H9 (cell line): ENCODE measurements at regions not wholly inside any gene's neighbourhood (a gene's known extent, or its start where the extent isn't known, plus 50 kb on each side); places are given as distances from the start of the nearest gene placed in this dataset.

Source experiments
- DNase-seq: peaks from one replicate; pipeline ENCODE4 v3.0.0-alpha.2; 2017
- H2AFZ ChIP-seq: one replicate; pipeline ENCODE4 v1.6.1; 2013; ENCODE audit warnings: mild to moderate bottlenecking, low read length, control low read depth, moderate library complexity
- H2AK5ac ChIP-seq: 2 replicates; pipeline ENCODE4 v1.6.1; 2013; ENCODE audit warnings: low read length, control low read depth, mixed read lengths; ENCODE audit not compliant: insufficient read length
- H2BK120ac ChIP-seq: one replicate; pipeline ENCODE4 v1.6.1; 2013; ENCODE audit warnings: low read depth, mild to moderate bottlenecking, low read length, control low read depth, inconsistent platforms; ENCODE audit not compliant: poor library complexity, severe bottlenecking
- H2BK12ac ChIP-seq: 2 replicates; pipeline ENCODE4 v1.6.1; 2013; ENCODE audit warnings: low read length, control low read depth, mixed read lengths, low read depth; ENCODE audit not compliant: insufficient read length
- H2BK15ac ChIP-seq: 2 replicates; pipeline ENCODE4 v1.6.1; 2013; ENCODE audit warnings: low read depth, low read length, control low read depth
- H2BK20ac ChIP-seq: one replicate; pipeline ENCODE4 v1.6.1; 2013; ENCODE audit warnings: low read depth, mild to moderate bottlenecking, low read length, control low read depth, inconsistent platforms; ENCODE audit not compliant: poor library complexity, severe bottlenecking
- H2BK5ac ChIP-seq: 2 replicates; pipeline ENCODE4 v1.6.1; 2013; ENCODE audit warnings: low read length, control low read depth, mixed read lengths; ENCODE audit not compliant: insufficient read length
- H3K14ac ChIP-seq: 2 replicates; pipeline ENCODE4 v1.6.1; 2013; ENCODE audit warnings: low read length, control low read depth; ENCODE audit not compliant: insufficient read depth
- H3K18ac ChIP-seq: 2 replicates; pipeline ENCODE4 v1.6.1; 2013; ENCODE audit warnings: low read depth, mild to moderate bottlenecking, mixed read lengths, low read length, control low read depth; ENCODE audit not compliant: insufficient read length
- H3K23ac ChIP-seq: 2 replicates; pipeline ENCODE4 v1.6.1; 2013; ENCODE audit warnings: low read length, control low read depth, mixed read lengths, low read depth; ENCODE audit not compliant: insufficient read length
- H3K23me2 ChIP-seq: 2 replicates; pipeline ENCODE4 v1.6.1; 2013; ENCODE audit warnings: low read depth, mild to moderate bottlenecking, mixed read lengths, low read length, control low read depth; ENCODE audit not compliant: insufficient read length, poor library complexity, severe bottlenecking
- H3K27ac ChIP-seq: 2 replicates; pipeline ENCODE4 v1.5.1; 2013; ENCODE audit warnings: low read length, control low read depth, mixed read lengths, low read depth; ENCODE audit not compliant: insufficient read length
- H3K27me3 ChIP-seq: 2 replicates; pipeline ENCODE4 v1.6.1; 2013; ENCODE audit warnings: low read length, control low read depth, inconsistent platforms; ENCODE audit not compliant: insufficient read depth
- H3K4ac ChIP-seq: 2 replicates; pipeline ENCODE4 v1.6.1; 2013; ENCODE audit warnings: low read depth, mild to moderate bottlenecking, control low read depth, inconsistent platforms, low read length, moderate library complexity
- H3K4me1 ChIP-seq: 2 replicates; pipeline ENCODE4 v1.6.1; 2013; ENCODE audit warnings: low read length, control low read depth, inconsistent platforms; ENCODE audit not compliant: insufficient read depth
- H3K4me2 ChIP-seq: 2 replicates; pipeline ENCODE4 v1.6.1; 2013; ENCODE audit warnings: low read length, control low read depth, mixed read lengths; ENCODE audit not compliant: insufficient read length, insufficient read depth
- H3K56ac ChIP-seq: 2 replicates; pipeline ENCODE4 v1.6.1; 2013; ENCODE audit warnings: low read depth, mild to moderate bottlenecking, mixed read lengths, low read length, control low read depth; ENCODE audit not compliant: insufficient read length
- H3K79me1 ChIP-seq: 2 replicates; pipeline ENCODE4 v1.6.1; 2013; ENCODE audit warnings: low read depth, mild to moderate bottlenecking, moderate library complexity, low read length, control low read depth, inconsistent platforms; ENCODE audit not compliant: insufficient read depth, poor library complexity, severe bottlenecking
- H3K79me2 ChIP-seq: 2 replicates; pipeline ENCODE4 v1.6.1; 2013; ENCODE audit warnings: low read length, control low read depth, inconsistent platforms; ENCODE audit not compliant: insufficient read depth
- H3K9ac ChIP-seq: 2 replicates; pipeline ENCODE4 v1.6.1; 2013; ENCODE audit warnings: low read length, control low read depth, mixed read lengths; ENCODE audit not compliant: insufficient read length; ENCODE audit errors: extremely low read depth
- H3K9me3 ChIP-seq: one replicate; pipeline ENCODE4 v1.6.1; 2013; ENCODE audit warnings: low read depth, low read length, inconsistent platforms; ENCODE audit not compliant: control insufficient read depth
- H3T11ph ChIP-seq: one replicate; pipeline ENCODE4 v1.6.1; 2013; ENCODE audit warnings: mild to moderate bottlenecking, low read length, control low read depth, inconsistent platforms
- H4K20me1 ChIP-seq: one replicate; pipeline ENCODE4 v1.6.1; 2013; ENCODE audit not compliant: control insufficient read depth, insufficient read length, insufficient read depth
- H4K5ac ChIP-seq: 2 replicates; pipeline ENCODE4 v1.6.1; 2013; ENCODE audit warnings: low read depth, mild to moderate bottlenecking, mixed read lengths, low read length, control low read depth; ENCODE audit not compliant: insufficient read length
- H4K8ac ChIP-seq: replicated peaks from 2 replicates; pipeline ENCODE4 v1.6.1; 2013; ENCODE audit warnings: low read length, control low read depth, mixed read lengths, low read depth; ENCODE audit not compliant: insufficient read length
- H4K91ac ChIP-seq: 2 replicates; pipeline ENCODE4 v1.6.1; 2013; ENCODE audit warnings: low read depth, mild to moderate bottlenecking, moderate library complexity, mixed read lengths, low read length, control low read depth; ENCODE audit not compliant: insufficient read length
- H3K27ac Mint-ChIP-seq, 3 experiments: 2 replicates in 2 of 3; 3 replicates in 1 of 3; pipeline ENCODE4 v1.8.0; 2020 to 2021; ENCODE audit warnings: mixed read lengths in 3 of 3, mild to moderate bottlenecking in 1 of 3, moderate library complexity in 1 of 3
- H3K27me3 Mint-ChIP-seq: 2 replicates; pipeline ENCODE4 v1.8.0; 2021; ENCODE audit warnings: low read depth, mild to moderate bottlenecking, moderate library complexity, mixed read lengths
- H3K36me3 Mint-ChIP-seq, 3 experiments: 2 replicates in 2 of 3; 3 replicates in 1 of 3; pipeline ENCODE4 v1.8.0; 2020 to 2021; ENCODE audit warnings: low read depth in 3 of 3, mixed read lengths in 3 of 3; ENCODE audit not compliant: insufficient read depth in 1 of 3
- H3K4me1 Mint-ChIP-seq, 2 experiments: 2 replicates each; pipeline ENCODE4 v1.8.0; 2020; ENCODE audit warnings: mixed read lengths in 2 of 2
- H3K4me3 Mint-ChIP-seq, 2 experiments: 2 replicates in 1 of 2; 3 replicates in 1 of 2; pipeline ENCODE4 v1.8.0; 2020 to 2021; ENCODE audit warnings: mild to moderate bottlenecking in 2 of 2, mixed read lengths in 2 of 2, moderate library complexity in 1 of 2
- H3K9me3 Mint-ChIP-seq, 2 experiments: 2 replicates in 1 of 2; 3 replicates in 1 of 2; pipeline ENCODE4 v1.8.0; 2020; ENCODE audit warnings: mild to moderate bottlenecking in 2 of 2, mixed read lengths in 2 of 2, moderate library complexity in 1 of 2
- WGBS: extraction: QIAGEN DNeasy Blood & Tissue Kit; methylation state at CpG from one replicate; pipeline ENCODE4 v1.1.7; 2013; ENCODE audit warnings: missing lambda C conversion rate, low lambda C conversion rate, mixed read lengths; ENCODE audit not compliant: insufficient read length; ENCODE audit errors: extremely low coverage; 5-methylcytosine and 5-hydroxymethylcytosine counted together
- TF ChIP-seq, protein P1 (sequence below): fragments of 200-600 bp; sonication (generic); conservative IDR thresholded peaks from 3 replicates; pipeline ENCODE4 v1.8.0; 2021; ENCODE audit warnings: antibody characterized with exemption, mild to moderate bottlenecking

DNA sequence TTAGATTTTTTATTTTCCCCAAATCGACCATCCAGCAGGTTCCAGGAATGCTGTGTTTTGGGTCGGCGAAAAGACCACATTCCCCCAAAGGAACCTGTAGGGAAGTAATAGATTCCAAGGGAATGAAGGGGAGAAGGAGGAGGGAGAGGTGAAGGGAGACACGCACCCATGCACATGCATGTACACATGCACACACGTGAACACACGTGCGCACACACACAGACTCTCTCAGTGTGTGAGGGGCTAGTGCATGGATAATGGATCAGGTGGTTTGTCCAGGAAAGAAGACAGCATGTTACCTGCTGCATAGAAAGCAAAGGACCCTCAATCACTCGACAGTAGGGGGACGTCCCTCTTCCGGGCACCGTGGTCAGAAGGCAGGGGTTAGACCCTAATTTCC is 52.4 kb upstream of the PDE10A start:
- no peak overlapping the region for H4K91ac ChIP-seq
- no peak overlapping the region for H3K4ac ChIP-seq
- H3K4me2 ChIP-seq: no peak overlapping the region
- no peaks in the 10 kb centered on the region for H3K27me3 ChIP-seq
- H3K79me2 ChIP-seq: no peaks in the 10 kb centered on the region
- H3K23me2 ChIP-seq: no peaks in the 10 kb centered on the region
- Mint-ChIP-seq H3K27me3 (no peaks in the 10 kb centered on the region; the same call in 1 of the 2 replicates), H3K4me3 (no peak overlapping the region), H3K36me3 (no peaks in the 10 kb centered on the region; a peak in 1 of 7 replicates), H3K9me3 (no peaks in the 10 kb centered on the region), H3K4me1 (peaks cover 0 to 4% of the 10 kb centered on the region in 2 experiments; a peak in 1 of 4 replicates), H3K27ac (no peak overlapping the region)
- WGBS: no CpG with 5 or more reads among the region's 11 CpGs
- H4K20me1 ChIP-seq: no peaks in the 10 kb centered on the region
- no peaks in the 10 kb centered on the region for H3K4me1 ChIP-seq
- H2BK5ac ChIP-seq: no peak overlapping the region
- H3K23ac ChIP-seq: no peak overlapping the region
- no peak overlapping the region for H3K14ac ChIP-seq
- H2BK20ac ChIP-seq: no peak overlapping the region
- H3T11ph ChIP-seq: no peak overlapping the region
- TF ChIP-seq, protein P1, sequence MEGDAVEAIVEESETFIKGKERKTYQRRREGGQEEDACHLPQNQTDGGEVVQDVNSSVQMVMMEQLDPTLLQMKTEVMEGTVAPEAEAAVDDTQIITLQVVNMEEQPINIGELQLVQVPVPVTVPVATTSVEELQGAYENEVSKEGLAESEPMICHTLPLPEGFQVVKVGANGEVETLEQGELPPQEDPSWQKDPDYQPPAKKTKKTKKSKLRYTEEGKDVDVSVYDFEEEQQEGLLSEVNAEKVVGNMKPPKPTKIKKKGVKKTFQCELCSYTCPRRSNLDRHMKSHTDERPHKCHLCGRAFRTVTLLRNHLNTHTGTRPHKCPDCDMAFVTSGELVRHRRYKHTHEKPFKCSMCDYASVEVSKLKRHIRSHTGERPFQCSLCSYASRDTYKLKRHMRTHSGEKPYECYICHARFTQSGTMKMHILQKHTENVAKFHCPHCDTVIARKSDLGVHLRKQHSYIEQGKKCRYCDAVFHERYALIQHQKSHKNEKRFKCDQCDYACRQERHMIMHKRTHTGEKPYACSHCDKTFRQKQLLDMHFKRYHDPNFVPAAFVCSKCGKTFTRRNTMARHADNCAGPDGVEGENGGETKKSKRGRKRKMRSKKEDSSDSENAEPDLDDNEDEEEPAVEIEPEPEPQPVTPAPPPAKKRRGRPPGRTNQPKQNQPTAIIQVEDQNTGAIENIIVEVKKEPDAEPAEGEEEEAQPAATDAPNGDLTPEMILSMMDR: no peak
- no peak overlapping the region for H2BK120ac ChIP-seq
- H3K18ac ChIP-seq: no peak overlapping the region
- H2BK12ac ChIP-seq: no peak overlapping the region
- no peak overlapping the region for H3K56ac ChIP-seq
- no peak overlapping the region for H3K27ac ChIP-seq
- H2AK5ac ChIP-seq: no peak overlapping the region
- H2AFZ ChIP-seq: no peak overlapping the region
- H3K9ac ChIP-seq: no peak overlapping the region
- no peak for DNase-seq
- no peaks in the 10 kb centered on the region for H3K79me1 ChIP-seq
- no peak overlapping the region for H2BK15ac ChIP-seq
- no peaks in the 10 kb centered on the region for H3K9me3 ChIP-seq
- no peak overlapping the region for H4K8ac ChIP-seq
- H4K5ac ChIP-seq: no peak overlapping the region
